ACC112 (cell line): ENCODE measurements at regions not wholly inside any gene's neighbourhood (a gene's known extent, or its start where the extent isn't known, plus 50 kb on each side); places are given as distances from the start of the nearest gene placed in this dataset.

ENCODE experiments used
- H2AFZ ChIP-seq: fragments of 200-600 bp; sonication (generic); one replicate; pipeline ENCODE4 v1.6.0; 2017; ENCODE audit warnings: antibody characterized with exemption, low read length; ENCODE audit not compliant: unreplicated experiment
- H3K27ac ChIP-seq: fragments of 200-600 bp; sonication (generic); 2 replicates; pipeline ENCODE4 v1.5.1; 2014; ENCODE audit warnings: low read depth, mild to moderate bottlenecking, antibody characterized with exemption, low read length, moderate library complexity
- H3K27me3 ChIP-seq: fragments of 200-600 bp; sonication (generic); 2 replicates; pipeline ENCODE4 v1.6.1; 2014; ENCODE audit warnings: mild to moderate bottlenecking, antibody characterized with exemption, low read length, moderate library complexity, mixed read lengths; ENCODE audit not compliant: insufficient read depth
- H3K36me3 ChIP-seq: fragments of 200-600 bp; sonication (generic); 2 replicates; pipeline ENCODE4 v1.6.1; 2016; ENCODE audit warnings: mild to moderate bottlenecking, antibody characterized with exemption, low read length, moderate library complexity, mixed read lengths; ENCODE audit not compliant: insufficient read depth
- H3K4me1 ChIP-seq: fragments of 200-600 bp; sonication (generic); one replicate; pipeline ENCODE4 v1.6.1; 2016; ENCODE audit warnings: low read length, mixed read lengths; ENCODE audit not compliant: insufficient read depth, unreplicated experiment, control insufficient read depth
- H3K4me3 ChIP-seq: fragments of 200-600 bp; sonication (generic); 2 replicates; pipeline ENCODE4 v1.5.1; 2014; ENCODE audit warnings: mild to moderate bottlenecking, low read depth, low read length
- H3K79me2 ChIP-seq: fragments of 200-600 bp; sonication (generic); one replicate; pipeline ENCODE4 v1.6.0; 2016; ENCODE audit warnings: low read length; ENCODE audit not compliant: control insufficient read depth, unreplicated experiment, insufficient read depth

GRCh38 chr3:71972031-71972430 is 187.1 kb upstream of the PROK2 start:
- Histone ChIP-seq H3K27ac (no peak overlapping the region), H3K4me1 (no peaks in the 10 kb centered on the region), H3K79me2 (no peaks in the 10 kb centered on the region), H3K27me3 (peaks cover 74% of the 10 kb centered on the region), H3K36me3 (no peaks in the 10 kb centered on the region), H2AFZ (no peak overlapping the region), H3K4me3 (no peak overlapping the region)

GRCh38 chr3:71968544-71968943 is 183.6 kb upstream of the PROK2 start:
- Histone ChIP-seq H2AFZ (no peak overlapping the region), H3K27ac (no peak overlapping the region), H3K4me1 (no peaks in the 10 kb centered on the region), H3K36me3 (no peaks in the 10 kb centered on the region), H3K27me3 (peaks cover 57% of the 10 kb centered on the region), H3K79me2 (no peaks in the 10 kb centered on the region), H3K4me3 (no peak overlapping the region)

GRCh38 chr3:71966185-71966584 is 181.2 kb upstream of the PROK2 start:
- Histone ChIP-seq H3K4me3 (no peak overlapping the region), H3K79me2 (no peaks in the 10 kb centered on the region), H2AFZ (no peak overlapping the region), H3K36me3 (no peaks in the 10 kb centered on the region), H3K4me1 (peaks cover 9% of the 10 kb centered on the region), H3K27ac (no peak overlapping the region), H3K27me3 (peaks cover 35% of the 10 kb centered on the region)

GRCh38 chr3:71964170-71964569 is 179.2 kb upstream of the PROK2 start:
- Histone ChIP-seq H3K27me3 (peaks cover 27% of the 10 kb centered on the region), H2AFZ (no peak overlapping the region), H3K27ac (no peak overlapping the region), H3K36me3 (no peaks in the 10 kb centered on the region), H3K79me2 (no peaks in the 10 kb centered on the region), H3K4me3 (no peak overlapping the region), H3K4me1 (peaks cover 9% of the 10 kb centered on the region)

GRCh38 chr3:71962561-71963240 is 177.8 kb upstream of the PROK2 start:
- H2AFZ ChIP-seq: no peak overlapping the region
- no peak overlapping the region for H3K27ac ChIP-seq
- no peaks in the 10 kb centered on the region for H3K36me3 ChIP-seq
- peaks cover 9% of the 10 kb centered on the region for H3K4me1 ChIP-seq
- no peak overlapping the region for H3K4me3 ChIP-seq
- peaks cover 20% of the 10 kb centered on the region for H3K27me3 ChIP-seq
- no peaks in the 10 kb centered on the region for H3K79me2 ChIP-seq

DNA sequence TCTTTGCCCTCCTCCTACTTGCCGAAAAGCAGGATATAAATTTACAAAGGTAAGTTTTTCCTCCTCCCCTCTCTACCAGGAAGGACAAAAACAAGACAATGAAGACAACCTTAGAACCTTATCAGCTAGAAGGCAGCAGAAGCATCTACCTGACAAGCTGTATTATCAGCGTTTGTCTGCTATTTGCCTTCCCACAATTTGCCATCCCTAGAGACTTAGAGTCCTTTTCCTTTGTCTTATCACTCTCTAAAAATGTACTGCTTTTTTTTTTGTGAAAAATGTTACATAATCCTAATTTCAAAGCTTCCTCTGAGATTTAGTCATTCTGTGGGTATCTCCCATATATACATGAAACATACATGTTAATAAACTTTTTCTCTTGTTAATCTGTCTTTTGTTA is 176.9 kb upstream of the PROK2 start:
- Histone ChIP-seq H3K27me3 (peaks cover 11% of the 10 kb centered on the region), H3K4me1 (peaks cover 9% of the 10 kb centered on the region), H3K27ac (no peak overlapping the region), H3K79me2 (no peaks in the 10 kb centered on the region), H3K36me3 (no peaks in the 10 kb centered on the region), H2AFZ (no peak overlapping the region), H3K4me3 (no peak overlapping the region)

GRCh38 chr3:71961378-71961777 is 176.4 kb upstream of the PROK2 start:
- no peaks in the 10 kb centered on the region for H3K36me3 ChIP-seq
- H3K27ac ChIP-seq: no peak overlapping the region
- no peak overlapping the region for H2AFZ ChIP-seq
- H3K27me3 ChIP-seq: peaks cover 7% of the 10 kb centered on the region; the same call in 1 of the 2 replicates
- no peak overlapping the region for H3K4me3 ChIP-seq
- peaks cover 9% of the 10 kb centered on the region for H3K4me1 ChIP-seq
- H3K79me2 ChIP-seq: no peaks in the 10 kb centered on the region

GRCh38 chr3:71958533-71958932 is 173.6 kb upstream of the PROK2 start:
- H3K27me3 ChIP-seq: no peaks in the 10 kb centered on the region
- no peak overlapping the region for H2AFZ ChIP-seq
- H3K4me1 ChIP-seq: peaks cover 14% of the 10 kb centered on the region
- no peak overlapping the region for H3K27ac ChIP-seq
- no peaks in the 10 kb centered on the region for H3K36me3 ChIP-seq
- no peaks in the 10 kb centered on the region for H3K79me2 ChIP-seq
- H3K4me3 ChIP-seq: no peak overlapping the region

- H2AFZ ChIP-seq: no peak overlapping the region
Measured at GRCh38 chr3:71956716-71957115, 171.8 kb upstream of the PROK2 start.

GRCh38 chr3:71956069-71956340 is 171.1 kb upstream of the PROK2 start:
- Histone ChIP-seq H3K79me2 (no peaks in the 10 kb centered on the region), H3K4me3 (no peak overlapping the region), H3K4me1 (peaks cover 5% of the 10 kb centered on the region), H3K27ac (no peak overlapping the region), H2AFZ (no peak overlapping the region), H3K36me3 (no peaks in the 10 kb centered on the region), H3K27me3 (0 out of 2 replicates have a peak, but pooled peaks cover 10% of the 10 kb centered on the region)

More at GRCh38 chr3:71956716-71957115, 171.8 kb upstream of the PROK2 start:
- peaks cover 5% of the 10 kb centered on the region for H3K4me1 ChIP-seq
- H3K4me3 ChIP-seq: no peak overlapping the region
- 0 out of 2 replicates have a peak, but pooled peaks cover 6% of the 10 kb centered on the region for H3K27me3 ChIP-seq
- H3K27ac ChIP-seq: no peak overlapping the region
- H3K79me2 ChIP-seq: no peaks in the 10 kb centered on the region
- no peaks in the 10 kb centered on the region for H3K36me3 ChIP-seq

GRCh38 chr3:71955240-71956068 is 170.5 kb upstream of the PROK2 start:
- H3K79me2 ChIP-seq: no peaks in the 10 kb centered on the region
- H3K36me3 ChIP-seq: no peaks in the 10 kb centered on the region
- peaks cover 15% of the 10 kb centered on the region; the same call in 1 of the 2 replicates for H3K27me3 ChIP-seq
- no peak overlapping the region for H3K4me3 ChIP-seq
- peaks cover 5% of the 10 kb centered on the region for H3K4me1 ChIP-seq
- H2AFZ ChIP-seq: no peak overlapping the region
- H3K27ac ChIP-seq: no peak overlapping the region
